Tibial nerve (tissue), 4 donors: ENCODE measurements at regions not wholly inside any gene's neighbourhood (a gene's known extent, or its start where the extent isn't known, plus 50 kb on each side); places are given as distances from the start of the nearest gene placed in this dataset.
"Not testable (repeated sequence)": the region's sequence is repeated elsewhere in the genome, so short reads cannot be mapped to it uniquely, and the experiment has no call there.

Experiments used
- DNase-seq, 2 donors: peaks; one replicate each; pipeline ENCODE4 v3.0.0-alpha.2; 2019; ENCODE audit warnings: low spot score in 2 of 2
- H3K27ac ChIP-seq, 4 donors: fragments of 200-600 bp; sonication (generic) in 3 of 4; one replicate each; pipeline ENCODE4 v1.5.1; 2017 to 2019; ENCODE audit warnings: mild to moderate bottlenecking in 1 of 4
- H3K27me3 ChIP-seq, 2 donors: fragments of 200-600 bp; sonication (generic) in 1 of 2; one replicate each; pipeline versions ENCODE4 v1.5.1 to v1.6.0; 2017 to 2019
- H3K36me3 ChIP-seq, 3 donors: fragments of 200-600 bp; sonication (generic); one replicate each; pipeline ENCODE4 v1.5.1; 2018 to 2019
- H3K4me1 ChIP-seq, 4 donors: fragments of 200-600 bp; sonication (generic) in 3 of 4; one replicate each; pipeline ENCODE4 v1.5.1; 2017 to 2019
- H3K4me3 ChIP-seq, 4 donors: fragments of 200-600 bp; sonication (generic) in 3 of 4; one replicate each; pipeline ENCODE4 v1.5.1; 2017 to 2019; ENCODE audit warnings: mild to moderate bottlenecking in 1 of 4, moderate library complexity in 1 of 4
- H3K9me3 ChIP-seq, 4 donors: fragments of 200-600 bp; sonication (generic) in 3 of 4; one replicate each; pipeline ENCODE4 v1.5.1; 2017 to 2019
- CTCF ChIP-seq, 5 experiments: fragments of 200-600 bp in 3 of 5; fragments of 450-650 bp in 2 of 5; sonication (generic) in 3 of 5; IDR thresholded peaks; one replicate each; pipeline ENCODE4 v1.5.1; 2016 to 2019; ENCODE audit warnings: antibody characterized with exemption in 5 of 5, mild to moderate bottlenecking in 3 of 5, moderate library complexity in 2 of 5
- EP300 ChIP-seq, 2 donors: sonication (generic); formaldehyde crosslinking; IDR thresholded peaks; one replicate each; pipeline ENCODE4 v1.6.1; 2017; ENCODE audit warnings: antibody characterized with exemption in 2 of 2, mild to moderate bottlenecking in 1 of 2
- POLR2A ChIP-seq, 2 donors: fragments of 450-650 bp; IDR thresholded peaks; one replicate each; pipeline ENCODE4 v1.6.1; 2017; ENCODE audit warnings: antibody characterized with exemption in 2 of 2, mild to moderate bottlenecking in 2 of 2, moderate library complexity in 2 of 2
- WGBS, 2 donors: methylation state at CpG; one replicate each; pipeline ENCODE4 v1.1.5; 2018; 5-methylcytosine and 5-hydroxymethylcytosine counted together

- not testable (repeated sequence) for H3K27me3 ChIP-seq, H3K4me3 ChIP-seq, DNase-seq, H3K27ac ChIP-seq, H3K36me3 ChIP-seq, H3K4me1 ChIP-seq
- peaks cover 0 to 11% (median 0%) of the 10 kb centered on the region in 4 donors for H3K9me3 ChIP-seq
- 91 to 92% methylated on average over 7 of the region's 7 CpGs for WGBS, 2 donors
Observed at GRCh38 chr12:76971216-76971879, 92.5 kb upstream of the CSRP2 start.

- Histone ChIP-seq H3K4me3 (no peak overlapping the region), H3K27me3 (no peaks in the 10 kb centered on the region), H3K27ac (no peak overlapping the region), H3K9me3 (peaks cover 0 to 11% (median 0%) of the 10 kb centered on the region in 4 donors), H3K36me3 (no peaks in the 10 kb centered on the region), H3K4me1 (no peaks in the 10 kb centered on the region)
- DNase-seq: no peak
- 47 to 49% methylated on average over 9 of the region's 9 CpGs for WGBS, 2 donors
- TF ChIP-seq POLR2A (IDR thresholded peaks at IDR 0.05) (no peak), CTCF (IDR thresholded peaks at IDR 0.05) (no peak), EP300 (IDR thresholded peaks at IDR 0.05) (no peak)
Observed at GRCh38 chr12:76967181-76967885, 88.5 kb upstream of the CSRP2 start.

- no peak overlapping the region for H3K4me3 ChIP-seq
- no peak for TF ChIP-seq EP300 (IDR thresholded peaks at IDR 0.05)
- TF ChIP-seq CTCF (IDR thresholded peaks at IDR 0.05): no peak
- no peak for TF ChIP-seq POLR2A (IDR thresholded peaks at IDR 0.05)
- 75 to 80% methylated on average over 6 of the region's 6 CpGs for WGBS, 2 donors
- no peaks in the 10 kb centered on the region for H3K27me3 ChIP-seq
- H3K27ac ChIP-seq: no peak overlapping the region
- DNase-seq: no peak
- H3K36me3 ChIP-seq: no peaks in the 10 kb centered on the region
- H3K9me3 ChIP-seq: peaks cover 0 to 11% (median 0%) of the 10 kb centered on the region in 4 donors
- H3K4me1 ChIP-seq: no peaks in the 10 kb centered on the region
Observed at GRCh38 chr12:76964784-76965571, 86.2 kb upstream of the CSRP2 start.

GRCh38 chr12:76962099-76962498, 83.3 kb upstream of the CSRP2 start:
- 77 to 88% methylated on average over 3 of the region's 3 CpGs for WGBS, 2 donors
- Histone ChIP-seq H3K27ac (no peak overlapping the region), H3K27me3 (no peaks in the 10 kb centered on the region), H3K4me1 (no peaks in the 10 kb centered on the region), H3K4me3 (no peak overlapping the region), H3K9me3 (no peaks in the 10 kb centered on the region), H3K36me3 (no peaks in the 10 kb centered on the region)
- DNase-seq: no peak
- no peak for TF ChIP-seq EP300 (IDR thresholded peaks at IDR 0.05)
- TF ChIP-seq CTCF (IDR thresholded peaks at IDR 0.05): no peak
- no peak for TF ChIP-seq POLR2A (IDR thresholded peaks at IDR 0.05)

GRCh38 chr12:76957301-76957700, 78.5 kb upstream of the CSRP2 start:
- Histone ChIP-seq H3K4me3 (no peak overlapping the region), H3K4me1 (no peaks in the 10 kb centered on the region), H3K9me3 (no peaks in the 10 kb centered on the region), H3K27me3 (no peaks in the 10 kb centered on the region), H3K27ac (no peak overlapping the region), H3K36me3 (no peaks in the 10 kb centered on the region)
- TF ChIP-seq CTCF (IDR thresholded peaks at IDR 0.05): no peak
- DNase-seq: no peak
